GM12873 (cell line): ENCODE measurements at regions not wholly inside any gene's neighbourhood (a gene's known extent, or its start where the extent isn't known, plus 50 kb on each side); places are given as distances from the start of the nearest gene placed in this dataset.

ENCODE experiments used
- CTCF ChIP-seq: IDR thresholded peaks from 2 replicates; pipeline ENCODE4 v1.5.1; 2012; ENCODE audit warnings: low read depth, mild to moderate bottlenecking, moderate library complexity, low read length, control low read depth; ENCODE audit not compliant: insufficient read depth; ENCODE audit errors: missing control alignments

GRCh38 chr10:46223064-46223480 lies 63.7 kb upstream of the ANTXRL start:
- peak; percentile 62 for TF ChIP-seq CTCF

- no peak for TF ChIP-seq CTCF
These were observed 63.0 kb upstream of the ANTXRL start for GRCh38 chr10:46223626-46224413.

GRCh38 chr10:46224414-46224682 lies 62.4 kb upstream of the ANTXRL start:
- TF ChIP-seq CTCF, result no peak

- no peak for TF ChIP-seq CTCF
These were observed 61.2 kb upstream of the ANTXRL start for GRCh38 chr10:46225597-46225996.

- no peak for TF ChIP-seq CTCF
These were observed 60.6 kb upstream of the ANTXRL start for GRCh38 chr10:46226232-46226631.

- no peak for TF ChIP-seq CTCF
These were observed 59.8 kb upstream of the ANTXRL start for GRCh38 chr10:46226900-46227558.

GRCh38 chr10:46227571-46227935 lies 59.2 kb upstream of the ANTXRL start:
- no peak for TF ChIP-seq CTCF
